HG03342 (cell line): ENCODE measurements at regions not wholly inside any gene's neighbourhood (a gene's known extent, or its start where the extent isn't known, plus 50 kb on each side); places are given as distances from the start of the nearest gene placed in this dataset.
"Not testable (repeated sequence)": the region's sequence is repeated elsewhere in the genome, so short reads cannot be mapped to it uniquely, and the experiment has no call there.

ENCODE experiments used
- ATAC-seq: cut with Tn5 transposase; IDR thresholded peaks from one replicate; pipeline ENCODE4 v1.9.1; 2021; ENCODE audit warnings: mild to moderate bottlenecking, moderate library complexity; ENCODE audit not compliant: unreplicated experiment

DNA sequence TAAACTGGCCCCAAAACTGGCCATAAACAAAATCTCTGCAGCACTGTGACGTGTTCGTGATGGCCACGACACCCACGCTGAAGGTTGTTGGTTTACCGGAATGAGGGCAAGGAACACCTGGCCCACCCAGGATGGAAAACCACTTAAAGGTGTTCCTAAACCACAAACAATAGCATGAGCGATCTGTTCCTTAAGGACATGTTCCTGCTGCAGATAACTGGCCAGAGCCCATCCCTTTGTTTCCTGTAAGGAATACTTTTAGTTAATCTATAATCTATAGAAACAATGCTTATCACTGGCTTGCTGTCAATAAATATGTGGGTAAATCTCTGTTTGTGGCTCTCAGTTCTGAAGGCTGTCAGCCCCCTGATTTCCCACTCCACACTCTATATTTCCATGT is 305.2 kb upstream of the RPS23 start:
- not testable (repeated sequence) for ATAC-seq

DNA sequence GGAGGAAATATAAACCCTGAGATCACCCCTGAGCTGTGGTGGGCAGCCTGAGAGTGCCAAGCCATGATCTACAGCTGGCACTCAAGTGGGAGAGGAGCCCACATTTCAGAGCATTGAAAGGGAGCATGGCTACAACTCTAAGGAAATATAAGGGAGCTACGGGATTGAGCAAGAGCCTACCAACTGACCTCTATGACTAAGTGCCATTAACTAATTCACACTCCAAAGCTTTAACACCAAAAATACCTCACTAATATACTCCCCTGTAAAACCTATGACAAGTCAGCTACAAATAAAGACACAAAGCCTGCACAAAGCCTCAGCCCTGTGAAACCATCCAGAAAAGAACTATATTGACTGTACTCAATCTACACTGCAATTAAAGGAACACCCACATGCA is 286.8 kb upstream of the RPS23 start:
- ATAC-seq: no peak

DNA sequence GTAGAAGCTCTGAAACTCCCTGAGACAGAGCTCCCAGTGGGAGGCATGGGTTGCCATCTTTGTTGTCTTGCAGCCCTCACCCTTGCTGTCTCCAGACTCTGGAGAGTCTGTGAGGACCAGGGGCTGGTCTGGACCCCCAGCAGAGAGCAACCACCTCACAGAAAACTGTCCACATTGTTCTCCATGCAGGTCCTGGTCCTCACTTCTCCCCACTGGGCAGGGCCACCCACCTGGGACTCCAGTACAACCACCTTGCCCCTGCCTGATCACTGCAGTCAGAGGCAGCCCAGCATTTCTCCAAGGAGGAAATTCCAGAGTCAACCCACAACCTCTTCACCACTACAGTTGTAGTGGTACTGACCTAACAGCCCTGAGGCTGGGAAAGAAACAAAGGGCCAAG is 285.6 kb upstream of the RPS23 start:
- ATAC-seq: no peak

DNA sequence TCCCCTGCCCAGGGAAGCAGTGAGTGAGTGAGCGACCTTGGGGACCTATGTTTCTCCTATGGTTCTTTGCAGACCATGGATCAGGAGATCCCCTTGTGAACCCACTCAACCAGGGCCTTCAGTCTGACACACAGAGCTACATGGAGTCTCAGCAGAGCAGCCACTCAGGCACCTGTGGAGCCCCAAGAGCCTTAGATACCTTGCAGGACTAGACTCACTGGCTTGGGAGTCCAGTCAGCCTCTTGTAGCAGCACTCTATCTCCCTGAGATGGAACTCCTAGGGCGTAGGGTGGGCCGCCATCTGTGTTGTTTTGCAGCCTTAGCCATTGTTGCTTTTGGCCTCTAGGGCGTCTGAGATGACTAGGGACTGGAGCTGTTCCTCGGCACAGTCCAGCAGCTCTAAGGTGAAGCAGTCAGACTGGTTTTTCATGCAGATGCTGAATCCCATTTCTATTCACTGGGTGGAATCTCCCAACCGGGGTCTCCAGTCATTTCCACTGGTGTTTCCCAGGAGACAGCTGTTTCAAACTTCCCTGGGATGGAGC is 284.6 kb upstream of the RPS23 start:
- no peak for ATAC-seq

DNA sequence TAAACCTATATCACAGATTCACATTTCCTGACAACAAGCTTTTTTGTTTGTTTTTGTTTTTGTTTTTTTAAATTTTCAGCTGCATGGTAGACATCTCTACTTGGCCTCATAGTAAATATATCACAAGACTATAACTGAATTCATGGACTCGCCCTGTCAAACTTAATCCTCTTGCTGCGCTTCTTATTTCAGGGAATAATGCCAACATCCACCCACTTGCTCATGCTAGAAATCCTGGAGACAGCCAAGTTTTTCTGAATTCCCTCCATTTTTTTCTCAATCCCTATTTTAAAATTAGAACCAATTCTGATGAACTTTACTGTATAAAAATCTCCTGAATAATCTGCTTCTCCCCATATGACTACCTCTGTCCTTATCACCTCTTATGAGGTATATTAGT is 283.6 kb upstream of the RPS23 start:
- no peak for ATAC-seq

DNA sequence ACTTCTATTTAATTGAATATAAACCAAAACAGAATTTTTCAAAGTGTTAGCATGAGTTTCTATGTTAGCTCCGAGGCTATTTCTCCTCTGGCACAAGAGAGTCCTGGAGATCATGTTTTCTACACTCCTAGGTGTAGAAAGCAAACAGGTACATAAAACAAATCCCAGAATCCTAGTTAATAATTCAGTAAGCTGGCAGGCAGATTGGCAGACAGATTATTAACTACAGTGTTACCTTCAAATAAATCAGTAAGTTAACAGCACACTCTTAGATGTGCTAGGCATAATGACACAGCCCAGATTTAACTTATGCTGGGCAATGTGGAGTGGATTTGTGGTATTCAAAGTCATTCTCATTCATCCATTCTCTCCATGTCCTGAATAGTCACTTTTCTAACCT is 282.8 kb upstream of the RPS23 start:
- no peak for ATAC-seq

DNA sequence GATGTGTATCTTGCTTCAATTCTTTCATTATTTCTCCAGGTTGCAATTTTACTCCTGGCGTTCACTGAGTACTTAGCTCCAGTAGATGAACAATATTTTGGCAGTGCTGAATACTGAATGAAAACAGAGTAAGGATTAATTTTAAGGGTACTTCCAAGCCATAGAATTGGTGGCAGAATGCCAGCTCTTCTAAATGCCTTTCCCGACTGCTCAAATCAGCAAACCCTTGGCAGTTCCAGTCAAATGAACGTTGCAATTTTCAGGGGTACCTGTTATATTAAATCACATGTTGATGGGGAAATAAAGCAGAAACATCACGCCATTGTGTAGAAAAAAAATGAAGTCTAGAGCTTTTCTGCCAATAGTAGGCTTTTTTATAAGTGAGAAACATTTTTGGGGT is 282.4 kb upstream of the RPS23 start:
- no peak for ATAC-seq

DNA sequence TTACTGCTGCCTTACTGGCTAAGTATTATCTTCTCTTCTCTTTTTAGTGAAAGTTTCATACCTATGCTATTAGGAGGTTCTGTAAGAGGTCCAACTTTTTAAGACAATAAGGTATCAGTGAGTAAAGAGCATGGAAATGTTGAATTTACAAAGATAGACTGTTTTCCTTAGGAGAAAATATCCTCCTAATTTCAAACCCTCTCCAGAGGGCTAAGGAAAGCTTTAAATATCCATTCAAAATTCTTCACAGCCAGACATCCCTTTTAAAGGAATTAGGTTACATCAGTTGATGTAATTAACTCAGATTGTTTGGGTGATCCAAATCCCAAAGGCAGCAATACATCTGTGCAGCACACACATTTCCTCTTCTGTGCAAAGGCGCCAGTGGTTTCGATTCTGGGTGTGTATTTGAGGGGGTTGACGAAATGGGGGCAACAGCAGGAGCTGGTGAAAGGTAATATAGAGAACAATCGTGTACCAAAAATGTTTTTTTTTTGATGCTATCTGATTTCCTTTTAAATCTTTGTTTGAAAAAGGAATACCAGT is 273.8 kb upstream of the RPS23 start:
- no peak for ATAC-seq

DNA sequence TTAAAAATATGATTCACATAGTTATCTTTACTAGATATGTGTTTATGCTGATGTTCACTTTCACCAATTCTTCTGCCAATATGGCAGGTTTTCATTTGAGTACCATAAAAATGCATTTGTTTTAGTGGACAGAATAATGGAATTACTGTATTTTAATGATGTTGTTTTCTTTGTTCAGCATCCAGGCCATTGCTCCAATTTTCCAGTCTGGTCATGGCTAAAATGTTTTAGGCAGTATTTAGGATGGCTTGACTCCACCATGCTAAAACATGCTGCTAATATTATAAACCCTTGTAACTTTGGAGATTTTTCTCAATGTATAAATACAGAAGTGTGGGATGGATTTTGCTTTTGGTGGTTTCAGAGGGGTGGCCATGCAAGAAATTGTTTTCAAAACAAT is 273.0 kb upstream of the RPS23 start:
- ATAC-seq: no peak

DNA sequence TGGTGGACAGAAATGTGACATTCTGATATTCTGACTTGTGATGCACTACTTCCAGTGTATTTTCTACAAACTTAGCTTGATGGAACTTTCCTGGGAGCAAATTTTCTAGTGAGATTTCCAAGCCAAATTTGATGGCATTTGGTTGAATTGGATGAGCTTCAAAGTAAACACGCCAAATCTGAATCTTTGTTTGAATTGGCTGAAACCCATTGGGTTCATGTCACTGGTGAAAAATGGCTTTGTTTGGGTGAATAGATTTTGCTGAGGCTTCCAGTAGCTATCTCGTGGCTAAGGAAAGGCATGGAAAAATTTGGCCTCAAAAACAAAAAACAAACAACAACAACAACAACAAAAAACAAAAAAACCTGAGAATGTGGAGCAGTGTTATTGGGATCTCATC is 271.1 kb upstream of the RPS23 start:
- no peak for ATAC-seq

DNA sequence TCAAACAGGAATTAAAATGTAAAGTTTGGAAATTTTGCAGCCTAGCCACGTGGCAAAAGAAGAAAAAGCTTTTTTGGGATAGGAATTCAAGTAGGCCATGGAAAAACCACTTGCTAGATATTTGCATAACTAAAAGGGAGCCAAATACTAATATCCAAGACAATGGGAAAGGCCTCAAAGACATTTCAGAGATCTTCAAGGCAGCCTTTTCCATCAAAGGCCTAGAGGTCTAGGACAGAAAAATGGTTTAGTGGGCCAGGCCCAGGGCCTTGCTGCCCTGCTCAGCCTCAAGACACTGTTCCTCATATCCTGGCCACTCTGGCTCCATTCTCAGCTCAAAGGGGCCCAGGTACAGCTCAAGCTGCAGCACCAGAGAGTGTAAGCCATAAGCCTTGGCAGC is 265.9 kb upstream of the RPS23 start:
- ATAC-seq: no peak

DNA sequence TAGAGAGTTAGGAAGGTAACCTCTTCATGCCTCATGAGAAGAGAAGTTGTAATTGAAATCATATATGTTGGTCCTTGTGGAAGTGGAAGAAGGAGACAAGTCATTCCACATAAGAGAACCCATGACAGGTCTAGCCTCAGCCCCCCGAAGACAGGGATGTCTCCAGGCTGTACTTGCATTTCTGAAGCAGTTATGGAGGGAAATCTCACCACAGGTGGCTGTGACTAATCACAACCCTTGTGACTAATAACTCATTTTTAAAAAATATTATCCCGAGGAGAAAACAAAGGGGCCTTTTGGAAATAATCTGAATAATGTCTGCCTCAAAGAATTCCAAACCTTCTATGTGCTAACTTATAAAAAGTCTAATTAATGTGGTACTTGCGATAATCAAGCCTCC is 262.1 kb upstream of the RPS23 start:
- ATAC-seq: no peak

DNA sequence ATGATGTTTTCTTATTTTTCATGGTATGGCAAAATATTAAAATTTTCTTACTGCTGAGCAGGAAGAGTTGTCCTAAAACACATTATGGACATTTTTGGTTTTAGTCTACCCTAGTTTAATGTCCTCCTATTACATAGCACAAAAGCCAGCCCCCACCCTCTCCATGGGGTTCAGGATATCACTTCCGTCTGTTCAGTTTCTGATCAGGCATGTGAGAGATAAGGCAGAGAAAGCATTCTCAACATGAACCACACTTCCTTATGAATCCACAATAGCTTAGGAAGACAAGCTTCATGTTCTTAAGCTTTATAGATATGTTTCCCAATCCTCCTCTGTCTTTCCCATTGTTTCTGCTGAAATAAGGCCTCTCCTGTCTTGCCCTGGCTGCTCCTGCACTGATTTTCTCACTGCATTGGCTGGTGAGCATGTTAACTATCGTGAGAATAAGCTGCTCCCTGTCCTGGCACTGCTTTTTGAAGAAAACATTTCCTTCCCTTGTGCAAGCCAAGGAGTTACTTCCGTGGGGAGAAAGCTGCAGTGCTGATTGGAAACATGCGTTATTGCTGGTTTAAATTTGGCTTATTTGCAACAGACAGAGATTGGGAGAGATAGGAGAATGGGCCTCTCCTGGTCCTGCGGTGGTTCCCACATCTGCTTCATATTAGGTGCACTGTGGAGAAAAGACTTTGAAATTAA is 260.3 kb upstream of the RPS23 start:
- no peak for ATAC-seq

DNA sequence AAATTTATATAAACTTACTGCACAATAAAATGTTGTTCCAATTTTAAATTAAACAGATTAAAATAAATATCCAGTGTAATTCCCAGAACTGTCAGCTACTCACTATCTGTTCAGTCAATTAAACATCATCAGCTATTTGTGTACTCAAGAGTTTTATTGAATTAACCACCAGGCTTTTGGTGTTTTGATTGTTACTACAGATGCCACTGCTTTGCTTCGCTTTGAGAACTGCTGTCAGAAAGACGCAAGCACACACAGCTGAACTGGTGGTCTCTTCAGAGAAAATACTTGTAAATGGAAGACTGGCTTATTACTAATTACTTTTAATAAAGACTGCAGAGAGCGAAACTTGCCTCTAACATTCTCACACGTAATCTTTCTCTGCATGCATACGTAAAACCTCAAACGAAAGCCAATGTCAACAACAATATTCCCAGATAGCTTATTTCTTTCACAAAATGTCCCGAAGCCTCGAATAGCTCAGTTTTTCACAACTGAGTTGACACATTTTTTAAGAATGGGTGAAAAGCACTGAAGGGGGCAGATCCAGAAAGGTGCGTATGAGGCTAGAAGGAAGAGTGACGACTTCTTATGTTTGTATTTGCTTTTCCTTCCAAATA is 259.6 kb upstream of the RPS23 start:
- no peak for ATAC-seq

DNA sequence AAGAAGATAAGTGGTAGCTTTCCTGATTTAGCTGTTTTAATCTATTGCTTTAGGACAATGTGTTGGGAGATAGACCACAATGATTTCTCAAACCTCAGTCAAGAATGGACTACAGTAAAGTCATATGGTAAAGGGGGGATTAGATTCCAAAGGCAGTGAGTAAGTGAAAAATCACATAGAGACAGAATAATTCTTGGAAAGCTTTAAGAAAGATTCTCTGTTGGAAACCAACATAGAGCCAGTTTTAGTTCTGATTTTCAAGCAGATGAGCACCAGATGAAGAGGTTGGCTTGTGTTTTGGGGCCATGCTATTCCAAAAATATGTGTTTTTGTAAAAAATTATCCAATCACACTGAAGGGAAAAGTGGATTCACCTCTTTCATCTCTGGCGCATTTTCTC is 256.8 kb upstream of the RPS23 start:
- no peak for ATAC-seq

DNA sequence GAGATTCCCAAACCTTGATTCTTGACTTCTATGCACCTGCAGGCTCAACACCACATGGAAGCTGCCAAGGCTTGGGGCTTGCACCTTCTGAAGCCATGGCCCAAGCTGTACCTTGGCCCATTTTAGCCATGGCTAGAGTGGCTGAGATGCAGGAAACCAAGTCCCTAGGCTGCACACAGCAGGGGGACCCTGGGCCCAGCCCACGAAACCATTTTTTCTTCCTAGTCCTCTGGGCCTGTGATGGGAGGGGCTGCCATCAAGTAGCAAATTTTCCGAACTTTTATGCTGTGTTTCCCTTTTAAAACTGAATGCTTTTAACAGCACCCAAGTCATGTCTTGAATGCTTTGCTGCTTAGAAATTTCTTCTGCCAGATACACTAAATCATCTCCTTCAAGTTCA is 253.9 kb upstream of the RPS23 start:
- ATAC-seq: not testable (repeated sequence)

DNA sequence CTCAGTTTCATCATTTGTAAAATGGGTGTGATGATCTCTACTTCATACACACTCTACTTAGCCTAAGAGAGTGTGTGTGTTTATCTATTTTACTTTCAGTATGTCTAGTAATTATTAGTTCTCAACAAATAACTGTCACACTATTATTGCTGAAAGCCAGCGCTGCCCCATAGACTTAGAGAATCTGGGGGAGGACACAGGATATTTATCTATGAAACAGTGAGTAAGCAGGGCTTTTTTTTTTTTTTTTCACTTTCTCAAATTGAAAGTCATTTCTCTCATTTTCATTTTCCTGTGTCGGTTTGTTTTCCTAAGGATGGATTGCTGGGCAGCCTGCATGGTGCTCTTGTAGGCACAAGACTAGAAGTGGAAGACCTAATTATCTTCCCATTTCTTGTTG is 248.4 kb upstream of the RPS23 start:
- no peak for ATAC-seq

DNA sequence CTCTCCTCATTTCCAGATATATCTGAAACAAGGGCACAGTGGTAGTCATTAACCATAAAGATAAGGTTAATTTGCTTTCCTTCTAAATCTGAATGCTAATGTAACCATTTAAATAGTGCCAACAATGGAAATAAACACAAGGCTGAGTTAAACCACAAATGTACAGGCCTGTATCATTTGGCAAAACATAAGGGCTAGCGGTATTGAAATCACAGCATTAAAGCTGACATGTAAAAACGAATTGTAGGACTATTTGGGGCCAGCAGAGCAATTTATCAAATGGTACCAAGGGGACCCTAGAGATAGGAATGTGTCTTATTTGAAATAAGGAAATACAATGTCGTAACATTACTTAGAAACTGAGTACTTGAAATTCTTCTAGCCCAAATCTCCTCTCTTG is 247.5 kb upstream of the RPS23 start:
- no peak for ATAC-seq

DNA sequence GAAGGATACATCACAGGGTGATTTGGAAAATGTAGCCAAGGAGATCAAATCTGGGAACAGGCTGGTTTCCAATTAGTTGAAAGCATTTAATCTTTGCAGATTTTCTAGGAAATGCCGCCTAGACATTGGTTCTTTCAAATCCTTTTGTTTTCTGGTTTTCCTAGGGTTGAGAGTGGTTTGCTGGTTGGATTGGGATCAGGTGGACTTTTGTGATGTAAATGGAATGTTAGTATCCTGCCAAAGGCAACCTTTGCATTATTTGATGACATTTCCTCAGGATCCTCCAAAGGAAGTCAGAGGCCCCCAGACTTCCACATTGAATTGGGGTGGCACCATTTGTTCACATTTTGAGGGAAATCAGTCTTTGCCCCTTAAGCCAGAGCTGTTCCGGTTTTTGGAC is 245.5 kb upstream of the RPS23 start:
- no peak for ATAC-seq

DNA sequence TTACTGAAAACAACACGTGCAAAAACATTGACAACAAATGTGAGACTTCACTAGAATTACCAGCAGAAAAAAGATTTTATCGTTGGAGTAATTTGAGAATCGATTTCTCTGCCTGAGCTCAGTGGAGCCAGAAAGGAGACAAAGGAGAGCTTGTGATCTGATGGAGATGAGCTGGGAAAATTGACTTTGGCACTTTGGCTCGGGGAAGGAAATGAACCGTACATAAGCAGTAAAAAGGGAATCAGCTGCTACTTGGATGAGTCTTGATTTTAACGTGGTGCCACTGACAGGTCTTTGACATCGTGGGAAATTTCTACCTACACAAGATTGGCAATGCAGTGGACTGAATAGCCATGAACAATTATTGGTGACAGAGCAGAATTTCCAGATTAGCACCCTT is 244.7 kb upstream of the RPS23 start:
- no peak for ATAC-seq

DNA sequence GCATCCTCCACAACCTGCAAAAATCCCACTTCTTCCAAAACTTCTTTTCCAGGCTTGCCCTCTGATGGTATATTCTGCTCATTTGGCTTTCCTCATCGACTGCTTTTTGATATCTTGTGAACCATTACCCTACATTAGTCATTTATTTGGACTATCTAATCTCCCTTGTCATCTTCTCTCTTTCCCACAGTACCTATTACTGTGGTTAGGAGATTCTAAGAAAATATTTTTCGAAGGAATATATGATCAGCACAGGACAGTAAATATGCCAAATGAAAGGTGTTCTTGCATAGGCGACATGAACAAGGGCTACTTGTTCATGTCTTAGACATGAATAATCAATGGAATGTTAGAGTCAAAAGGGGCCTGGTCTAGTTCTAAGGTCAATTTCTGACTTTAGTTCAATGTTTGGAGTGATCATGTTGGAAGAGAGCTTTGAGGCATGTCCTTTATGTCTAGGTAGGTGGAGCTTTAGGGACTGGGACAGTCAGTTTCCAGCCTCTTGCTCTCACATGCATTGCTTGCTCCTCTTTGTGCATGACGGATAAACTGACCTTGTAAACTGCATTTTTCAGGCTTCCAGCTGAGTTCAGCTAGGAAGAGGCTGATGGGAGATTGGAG is 243.4 kb upstream of the RPS23 start:
- ATAC-seq: no peak

DNA sequence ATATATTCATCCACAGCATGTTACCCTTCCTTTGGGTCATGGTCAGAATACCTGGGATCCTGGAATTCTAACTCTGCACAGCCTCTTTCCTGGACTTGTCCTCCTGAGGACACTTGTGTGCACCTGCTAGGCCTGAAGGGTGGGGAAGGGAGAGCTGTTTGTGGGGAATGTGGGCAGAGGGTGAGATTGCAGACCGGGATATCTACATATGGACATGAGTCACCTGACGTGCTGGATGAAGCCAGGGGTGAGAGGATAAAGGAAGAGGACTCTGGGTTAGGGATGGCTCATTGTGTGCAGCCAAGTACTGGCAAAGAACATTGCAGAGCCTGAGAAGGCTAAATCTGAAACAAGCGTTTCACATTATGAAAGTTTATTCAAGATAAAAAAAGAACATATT is 241.4 kb upstream of the RPS23 start:
- no peak for ATAC-seq
